GM21526 (cell line): ENCODE measurements at regions not wholly inside any gene's neighbourhood (a gene's known extent, or its start where the extent isn't known, plus 50 kb on each side); places are given as distances from the start of the nearest gene placed in this dataset.

Source experiments
- ATAC-seq: cut with Tn5 transposase; IDR thresholded peaks from one replicate; pipeline ENCODE4 v1.9.1; 2021; ENCODE audit warnings: moderate library complexity; ENCODE audit not compliant: unreplicated experiment, low FRiP score

DNA sequence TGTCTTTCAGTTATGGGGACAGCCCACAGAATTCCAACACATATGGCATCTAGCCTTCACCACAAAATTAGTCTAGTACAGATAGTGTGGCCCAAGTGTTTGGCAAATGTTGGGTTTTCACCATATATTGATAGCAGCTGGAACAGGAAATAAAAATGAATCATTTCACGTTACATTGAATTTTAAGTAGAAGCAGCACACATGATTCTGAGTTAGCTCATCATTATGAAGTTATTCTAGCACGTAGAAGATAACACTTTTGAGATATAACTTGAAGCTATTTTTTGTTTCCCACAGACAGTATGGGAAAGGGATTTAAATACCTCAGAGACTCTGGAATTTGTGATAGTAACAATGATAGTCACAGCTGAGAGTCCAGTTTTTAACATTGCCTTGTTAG is 118.7 kb downstream of the FAT4 start:
- ATAC-seq, result no peak

GRCh38 chr4:125434136-125434535 is 119.4 kb downstream of the FAT4 start:
- no peak for ATAC-seq

DNA sequence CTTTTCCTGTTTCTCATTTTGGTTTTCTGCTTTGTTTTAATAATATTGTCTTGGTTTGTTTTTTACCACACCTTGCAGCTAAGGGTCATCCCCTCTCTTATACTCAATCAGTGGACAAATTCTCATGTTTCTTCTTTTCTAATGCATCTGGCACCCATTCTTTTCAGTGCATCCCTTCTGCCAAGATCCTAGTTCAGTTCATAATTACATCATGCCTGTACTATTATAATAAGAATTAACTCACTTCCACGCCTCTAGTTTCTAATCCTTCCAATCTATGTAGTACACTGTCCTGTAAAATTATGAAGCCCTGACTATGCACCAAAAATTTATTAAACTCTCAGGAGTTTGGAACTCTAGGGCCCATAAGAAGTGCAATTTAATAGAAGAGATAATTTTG is 126.1 kb downstream of the FAT4 start:
- ATAC-seq, result no peak

DNA sequence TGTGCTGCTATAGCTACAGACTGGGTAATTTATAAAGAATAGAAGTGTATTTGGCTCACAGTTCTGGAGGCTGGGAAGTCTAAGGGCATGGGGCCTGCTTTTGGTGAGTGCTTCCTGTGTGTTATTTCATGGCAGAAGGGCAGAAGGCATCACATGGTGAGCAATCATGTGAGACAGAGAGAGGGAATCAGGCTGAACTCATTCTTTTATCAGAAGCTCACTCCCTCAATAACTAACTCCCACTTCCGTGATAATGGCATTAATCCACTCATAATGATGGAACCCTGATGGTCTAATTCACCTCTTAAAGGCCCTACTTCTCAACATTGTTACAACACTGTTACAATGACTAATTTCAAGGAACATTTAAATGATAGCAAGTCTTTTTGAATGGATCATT is 129.4 kb downstream of the FAT4 start:
- no peak for ATAC-seq

- no peak for ATAC-seq
Observed at GRCh38 chr4:125445525-125445924, 130.8 kb downstream of the FAT4 start.

DNA sequence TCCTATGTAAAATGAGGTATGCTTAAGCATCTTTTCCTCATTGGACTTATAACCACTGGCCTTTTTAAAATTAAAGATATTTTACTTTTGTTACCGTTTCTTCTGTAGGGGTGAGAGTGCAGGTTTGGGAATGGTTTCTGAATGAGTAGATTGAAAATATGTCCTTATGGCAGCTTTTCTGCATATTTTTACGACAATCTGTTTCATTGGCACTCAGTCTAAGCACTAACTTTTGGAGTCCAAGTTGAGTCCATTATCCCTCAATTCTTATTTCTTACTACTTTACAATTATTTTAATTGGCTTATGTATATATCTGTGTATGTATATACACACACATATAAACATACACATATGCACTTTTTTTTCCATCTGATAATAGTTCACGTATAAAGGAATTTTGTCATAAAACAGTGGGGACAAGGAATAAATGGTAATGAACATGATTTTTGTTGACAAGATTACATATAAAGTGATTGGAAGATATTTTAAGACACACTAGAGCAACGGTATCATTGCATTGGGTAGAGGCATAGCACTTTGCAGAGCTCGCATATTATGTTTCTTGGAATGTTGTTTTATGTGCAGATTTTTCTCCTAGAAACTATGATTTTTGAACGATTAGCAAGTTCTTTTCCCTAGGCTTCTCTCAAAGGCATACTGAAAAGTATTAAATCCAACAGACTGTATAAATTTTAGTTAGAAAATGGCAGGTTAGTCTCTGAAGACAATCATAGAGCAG is 133.0 kb downstream of the FAT4 start:
- ATAC-seq, result no peak

GRCh38 chr4:125456075-125456474 is 141.3 kb downstream of the FAT4 start:
- ATAC-seq, result no peak

- no peak for ATAC-seq
Observed at GRCh38 chr4:125459531-125459930, 144.8 kb downstream of the FAT4 start.

DNA sequence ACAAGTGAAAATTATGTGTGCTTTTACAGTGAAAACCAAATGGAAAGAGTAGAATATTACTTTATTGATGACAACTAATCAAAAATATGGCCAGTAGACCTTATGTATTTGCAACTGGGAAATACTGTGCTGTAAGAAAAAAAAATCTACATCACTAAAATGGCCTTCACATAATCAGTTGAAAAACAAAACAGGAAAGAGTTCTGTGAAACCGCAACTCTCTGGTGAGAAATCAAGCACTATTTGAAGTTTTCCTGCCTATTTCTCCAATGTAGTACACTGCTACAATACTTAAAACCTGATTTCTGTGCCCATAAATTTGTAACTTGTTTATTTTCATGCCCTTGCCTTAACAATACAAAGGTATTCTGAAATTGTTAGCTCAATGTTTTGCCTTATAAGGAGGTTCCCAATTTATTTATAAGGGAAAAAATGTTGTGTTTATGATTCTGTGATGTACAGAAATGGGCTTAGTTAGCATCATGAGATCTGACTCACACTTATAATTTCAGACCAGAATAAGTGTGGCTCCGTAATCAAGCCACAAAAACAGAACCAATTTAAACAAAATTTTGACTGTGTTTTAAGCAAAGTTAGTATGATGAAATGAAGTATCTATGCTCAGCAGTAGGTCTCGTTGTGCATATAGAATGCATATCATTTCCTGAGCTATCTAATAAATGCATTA is 147.1 kb downstream of the FAT4 start:
- no peak for ATAC-seq

GRCh38 chr4:125464146-125464545 is 149.4 kb downstream of the FAT4 start:
- ATAC-seq, result no peak

GRCh38 chr4:125481334-125482045 is 166.7 kb downstream of the FAT4 start:
- ATAC-seq, result no peak

- ATAC-seq, result no peak
Observed at GRCh38 chr4:125482822-125483221, 168.1 kb downstream of the FAT4 start.

GRCh38 chr4:125483278-125483677 is 168.5 kb downstream of the FAT4 start:
- ATAC-seq, result no peak

GRCh38 chr4:125484912-125485311 is 170.2 kb downstream of the FAT4 start:
- ATAC-seq, result no peak

GRCh38 chr4:125486351-125486750 is 171.6 kb downstream of the FAT4 start:
- no peak for ATAC-seq

DNA sequence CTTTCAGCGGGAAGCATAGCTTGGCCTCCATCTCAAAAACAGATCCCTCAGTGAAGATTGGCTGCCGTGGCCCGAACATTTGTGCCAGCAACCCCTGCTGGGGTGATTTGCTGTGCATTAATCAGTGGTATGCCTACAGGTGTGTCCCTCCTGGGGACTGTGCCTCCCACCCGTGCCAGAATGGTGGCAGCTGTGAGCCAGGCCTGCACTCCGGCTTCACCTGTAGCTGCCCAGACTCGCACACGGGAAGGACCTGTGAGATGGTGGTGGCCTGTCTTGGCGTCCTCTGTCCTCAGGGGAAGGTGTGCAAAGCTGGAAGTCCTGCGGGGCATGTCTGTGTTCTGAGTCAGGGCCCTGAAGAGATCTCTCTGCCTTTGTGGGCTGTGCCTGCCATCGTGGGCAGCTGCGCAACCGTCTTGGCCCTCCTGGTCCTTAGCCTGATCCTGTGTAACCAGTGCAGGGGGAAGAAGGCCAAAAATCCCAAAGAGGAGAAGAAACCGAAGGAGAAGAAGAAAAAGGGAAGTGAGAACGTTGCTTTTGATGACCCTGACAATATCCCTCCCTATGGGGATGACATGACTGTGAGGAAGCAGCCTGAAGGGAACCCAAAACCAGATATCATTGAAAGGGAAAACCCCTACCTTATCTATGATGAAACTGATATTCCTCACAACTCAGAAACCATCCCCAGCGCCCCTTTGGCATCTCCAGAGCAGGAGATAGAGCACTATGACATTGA is 175.4 kb downstream of the FAT4 start:
- no peak for ATAC-seq

- ATAC-seq, result no peak
Observed at GRCh38 chr4:125492957-125493356, 178.2 kb downstream of the FAT4 start.

DNA sequence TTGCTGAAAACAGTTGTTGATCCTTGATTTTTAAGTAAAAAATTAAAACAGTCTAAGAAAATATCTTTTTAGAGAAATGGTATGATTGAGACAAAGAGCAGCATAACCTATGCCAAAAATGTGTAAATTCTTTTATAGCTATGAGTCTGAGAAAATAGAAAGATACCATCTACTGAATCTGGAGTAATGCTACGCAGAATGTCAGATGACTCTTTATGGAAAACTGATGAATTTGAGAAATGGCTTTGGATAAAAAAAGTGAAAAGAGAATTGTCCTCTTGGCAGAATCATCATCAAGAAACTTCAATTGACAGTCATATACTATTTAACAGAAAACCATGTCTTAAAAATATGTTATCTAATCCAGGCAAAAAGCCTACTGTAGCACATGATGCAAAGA is 183.1 kb downstream of the FAT4 start:
- no peak for ATAC-seq

DNA sequence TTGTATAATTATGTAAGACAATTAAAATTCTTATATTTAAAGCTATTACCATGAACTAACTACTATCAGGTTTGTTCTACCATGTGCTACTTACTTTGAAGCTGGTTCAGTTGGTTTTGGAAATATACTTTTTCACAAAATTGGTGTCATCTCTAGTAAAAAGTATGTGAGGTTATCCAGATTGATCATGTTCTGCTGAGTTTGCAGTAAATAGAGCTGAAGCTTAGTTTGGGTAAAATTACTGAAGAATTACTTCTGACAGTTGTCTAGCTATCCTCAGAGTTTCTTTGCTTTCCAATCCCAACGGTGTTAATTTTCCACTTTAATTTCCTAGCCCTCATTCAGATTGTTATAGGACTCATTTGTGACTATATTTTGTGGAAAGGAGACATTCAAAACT is 184.2 kb downstream of the FAT4 start:
- no peak for ATAC-seq

DNA sequence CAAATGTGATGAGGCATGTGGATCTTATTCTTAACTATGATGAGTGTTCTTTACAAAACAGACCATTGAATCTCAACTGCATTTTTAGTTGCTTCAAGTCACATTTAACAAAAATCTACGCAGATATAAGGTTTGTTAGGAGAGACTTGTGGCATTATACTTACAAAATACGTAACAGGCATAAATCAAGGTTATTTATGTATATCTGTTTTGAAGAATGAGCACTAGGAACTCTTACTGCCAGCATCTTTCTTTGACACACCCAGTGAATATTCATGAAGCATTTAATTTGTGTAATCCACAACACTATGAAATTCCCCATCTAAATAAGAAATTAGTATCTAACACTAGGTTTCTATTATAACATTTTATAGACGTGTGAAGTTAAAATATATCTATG is 186.3 kb downstream of the FAT4 start:
- ATAC-seq, result no peak

DNA sequence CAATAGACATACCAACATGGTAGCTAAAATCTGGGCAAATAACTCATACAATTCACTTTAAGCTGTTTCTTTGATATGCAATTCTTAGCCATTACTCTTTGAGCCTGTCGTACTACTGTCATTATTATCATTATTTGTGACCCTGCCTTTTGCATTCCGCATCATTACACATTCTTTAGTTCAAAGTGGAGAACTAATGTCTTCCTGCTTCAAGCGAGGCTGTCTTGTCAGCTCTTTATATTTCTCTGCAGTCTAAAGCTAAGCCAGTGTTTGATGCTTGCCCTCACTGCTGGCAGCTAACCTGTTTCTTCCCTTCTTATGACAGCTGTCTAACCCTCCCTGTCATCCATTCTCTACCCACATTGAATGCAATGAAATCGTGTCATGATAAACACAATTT is 186.8 kb downstream of the FAT4 start:
- no peak for ATAC-seq
